ENCODE measurements at regions not wholly inside any gene's neighbourhood (a gene's known extent, or its start where the extent isn't known, plus 50 kb on each side); places are given as distances from the start of the nearest gene placed in this dataset.

DNA sequence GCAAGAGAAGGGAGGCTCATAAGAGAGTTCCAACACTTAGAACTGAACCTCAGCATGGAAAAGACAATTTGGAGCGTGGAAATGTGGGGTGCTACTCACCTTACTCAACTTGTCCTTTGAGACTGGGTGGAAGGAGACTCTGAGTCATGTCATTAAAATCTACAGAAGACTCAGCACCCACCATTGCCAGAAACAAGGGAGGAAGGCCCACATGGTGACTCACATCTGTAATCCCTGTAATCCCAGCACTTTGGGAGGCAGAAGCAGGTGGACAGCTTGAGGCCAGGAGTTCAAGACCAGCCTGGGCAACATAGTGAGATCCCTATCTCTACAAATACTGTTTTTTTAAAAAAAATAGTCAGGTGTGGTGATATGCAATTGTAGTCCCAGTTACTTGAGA is 161.9 kb upstream of the UBE3A start:
- no peak overlapping the region for H3K27ac Mint-ChIP-seq
- H3K23ac ChIP-seq (ENCODE audit: insufficient read length, low read depth, low read length): no peak overlapping the region

More for the DNA sequence above, 161.9 kb upstream of the UBE3A start:
- TF ChIP-seq, protein P1, sequence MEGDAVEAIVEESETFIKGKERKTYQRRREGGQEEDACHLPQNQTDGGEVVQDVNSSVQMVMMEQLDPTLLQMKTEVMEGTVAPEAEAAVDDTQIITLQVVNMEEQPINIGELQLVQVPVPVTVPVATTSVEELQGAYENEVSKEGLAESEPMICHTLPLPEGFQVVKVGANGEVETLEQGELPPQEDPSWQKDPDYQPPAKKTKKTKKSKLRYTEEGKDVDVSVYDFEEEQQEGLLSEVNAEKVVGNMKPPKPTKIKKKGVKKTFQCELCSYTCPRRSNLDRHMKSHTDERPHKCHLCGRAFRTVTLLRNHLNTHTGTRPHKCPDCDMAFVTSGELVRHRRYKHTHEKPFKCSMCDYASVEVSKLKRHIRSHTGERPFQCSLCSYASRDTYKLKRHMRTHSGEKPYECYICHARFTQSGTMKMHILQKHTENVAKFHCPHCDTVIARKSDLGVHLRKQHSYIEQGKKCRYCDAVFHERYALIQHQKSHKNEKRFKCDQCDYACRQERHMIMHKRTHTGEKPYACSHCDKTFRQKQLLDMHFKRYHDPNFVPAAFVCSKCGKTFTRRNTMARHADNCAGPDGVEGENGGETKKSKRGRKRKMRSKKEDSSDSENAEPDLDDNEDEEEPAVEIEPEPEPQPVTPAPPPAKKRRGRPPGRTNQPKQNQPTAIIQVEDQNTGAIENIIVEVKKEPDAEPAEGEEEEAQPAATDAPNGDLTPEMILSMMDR (conservative IDR thresholded peaks at IDR 0.05): no peak
- Histone ChIP-seq H4K91ac (ENCODE audit: insufficient read length, low read depth, low read length) (no peak overlapping the region), H3K4ac (ENCODE audit: low read depth, low read length) (no peak overlapping the region), H2BK20ac (ENCODE audit: low read depth, low read length, poor library complexity, severe bottlenecking) (no peak overlapping the region), H2BK15ac (ENCODE audit: low read depth, low read length) (no peak overlapping the region), H3K4me1 (ENCODE audit: insufficient read depth, low read length) (no peaks in the 10 kb centered on the region), H3K79me2 (ENCODE audit: insufficient read depth, low read length) (no peaks in the 10 kb centered on the region), H2AFZ (ENCODE audit: low read length) (no peak overlapping the region), H4K20me1 (ENCODE audit: control insufficient read depth, insufficient read depth, insufficient read length) (no peaks in the 10 kb centered on the region), H2AK5ac (ENCODE audit: insufficient read length, low read length) (no peak overlapping the region), H3T11ph (ENCODE audit: low read length) (no peak overlapping the region), H2BK5ac (ENCODE audit: insufficient read length, low read length) (no peak overlapping the region), H3K9me3 (ENCODE audit: control insufficient read depth, low read depth, low read length) (no peaks in the 10 kb centered on the region), H3K79me1 (ENCODE audit: insufficient read depth, low read depth, low read length, poor library complexity, severe bottlenecking) (no peaks in the 10 kb centered on the region), H4K8ac (replicated peaks; ENCODE audit: insufficient read length, low read depth, low read length) (no peak overlapping the region), H3K27ac (ENCODE audit: insufficient read length, low read depth, low read length) (no peak overlapping the region), H3K56ac (ENCODE audit: insufficient read length, low read depth, low read length) (no peak overlapping the region), H3K23me2 (ENCODE audit: insufficient read length, low read depth, low read length, poor library complexity, severe bottlenecking) (no peaks in the 10 kb centered on the region), H3K27me3 (ENCODE audit: insufficient read depth, low read length) (no peaks in the 10 kb centered on the region), H3K9ac (ENCODE audit: extremely low read depth, insufficient read length, low read length) (no peak overlapping the region), H4K5ac (ENCODE audit: insufficient read length, low read depth, low read length) (no peak overlapping the region), H3K14ac (ENCODE audit: insufficient read depth, low read length) (no peak overlapping the region), H3K4me2 (ENCODE audit: insufficient read depth, insufficient read length, low read length) (no peak overlapping the region), H2BK12ac (ENCODE audit: insufficient read length, low read depth, low read length) (no peak overlapping the region), H2BK120ac (ENCODE audit: low read depth, low read length, poor library complexity, severe bottlenecking) (no peak overlapping the region), H3K18ac (ENCODE audit: insufficient read length, low read depth, low read length) (no peak overlapping the region)
- Mint-ChIP-seq H3K27me3 (ENCODE audit: low read depth) (peaks cover 5% of the 10 kb centered on the region), H3K4me3 (no peak overlapping the region), H3K9me3 (peaks cover 0 to 2% of the 10 kb centered on the region in 2 experiments; a peak in 1 of 5 replicates), H3K4me1 (peaks cover 4 to 7% of the 10 kb centered on the region in 2 experiments), H3K36me3 (ENCODE audit: insufficient read depth in 1 of 3, low read depth in 3 of 3) (no peaks in the 10 kb centered on the region)
- no peak for DNase-seq
- no CpG with 5 or more reads among the region's 1 CpG for WGBS (ENCODE audit: extremely low coverage, insufficient read length, low lambda C conversion rate)
